H9 (cell line): ENCODE measurements at regions not wholly inside any gene's neighbourhood (a gene's known extent, or its start where the extent isn't known, plus 50 kb on each side); places are given as distances from the start of the nearest gene placed in this dataset.

Experiments used
- DNase-seq: peaks from one replicate; pipeline ENCODE4 v3.0.0-alpha.2; 2017
- H2AFZ ChIP-seq: one replicate; pipeline ENCODE4 v1.6.1; 2013; ENCODE audit warnings: mild to moderate bottlenecking, low read length, control low read depth, moderate library complexity
- H2AK5ac ChIP-seq: 2 replicates; pipeline ENCODE4 v1.6.1; 2013; ENCODE audit warnings: low read length, control low read depth, mixed read lengths; ENCODE audit not compliant: insufficient read length
- H2BK120ac ChIP-seq: one replicate; pipeline ENCODE4 v1.6.1; 2013; ENCODE audit warnings: low read depth, mild to moderate bottlenecking, low read length, control low read depth, inconsistent platforms; ENCODE audit not compliant: poor library complexity, severe bottlenecking
- H2BK12ac ChIP-seq: 2 replicates; pipeline ENCODE4 v1.6.1; 2013; ENCODE audit warnings: low read length, control low read depth, mixed read lengths, low read depth; ENCODE audit not compliant: insufficient read length
- H2BK15ac ChIP-seq: 2 replicates; pipeline ENCODE4 v1.6.1; 2013; ENCODE audit warnings: low read depth, low read length, control low read depth
- H2BK20ac ChIP-seq: one replicate; pipeline ENCODE4 v1.6.1; 2013; ENCODE audit warnings: low read depth, mild to moderate bottlenecking, low read length, control low read depth, inconsistent platforms; ENCODE audit not compliant: poor library complexity, severe bottlenecking
- H2BK5ac ChIP-seq: 2 replicates; pipeline ENCODE4 v1.6.1; 2013; ENCODE audit warnings: low read length, control low read depth, mixed read lengths; ENCODE audit not compliant: insufficient read length
- H3K14ac ChIP-seq: 2 replicates; pipeline ENCODE4 v1.6.1; 2013; ENCODE audit warnings: low read length, control low read depth; ENCODE audit not compliant: insufficient read depth
- H3K18ac ChIP-seq: 2 replicates; pipeline ENCODE4 v1.6.1; 2013; ENCODE audit warnings: low read depth, mild to moderate bottlenecking, mixed read lengths, low read length, control low read depth; ENCODE audit not compliant: insufficient read length
- H3K23ac ChIP-seq: 2 replicates; pipeline ENCODE4 v1.6.1; 2013; ENCODE audit warnings: low read length, control low read depth, mixed read lengths, low read depth; ENCODE audit not compliant: insufficient read length
- H3K23me2 ChIP-seq: 2 replicates; pipeline ENCODE4 v1.6.1; 2013; ENCODE audit warnings: low read depth, mild to moderate bottlenecking, mixed read lengths, low read length, control low read depth; ENCODE audit not compliant: insufficient read length, poor library complexity, severe bottlenecking
- H3K27ac ChIP-seq: 2 replicates; pipeline ENCODE4 v1.5.1; 2013; ENCODE audit warnings: low read length, control low read depth, mixed read lengths, low read depth; ENCODE audit not compliant: insufficient read length
- H3K27me3 ChIP-seq: 2 replicates; pipeline ENCODE4 v1.6.1; 2013; ENCODE audit warnings: low read length, control low read depth, inconsistent platforms; ENCODE audit not compliant: insufficient read depth
- H3K4ac ChIP-seq: 2 replicates; pipeline ENCODE4 v1.6.1; 2013; ENCODE audit warnings: low read depth, mild to moderate bottlenecking, control low read depth, inconsistent platforms, low read length, moderate library complexity
- H3K4me1 ChIP-seq: 2 replicates; pipeline ENCODE4 v1.6.1; 2013; ENCODE audit warnings: low read length, control low read depth, inconsistent platforms; ENCODE audit not compliant: insufficient read depth
- H3K4me2 ChIP-seq: 2 replicates; pipeline ENCODE4 v1.6.1; 2013; ENCODE audit warnings: low read length, control low read depth, mixed read lengths; ENCODE audit not compliant: insufficient read length, insufficient read depth
- H3K56ac ChIP-seq: 2 replicates; pipeline ENCODE4 v1.6.1; 2013; ENCODE audit warnings: low read depth, mild to moderate bottlenecking, mixed read lengths, low read length, control low read depth; ENCODE audit not compliant: insufficient read length
- H3K79me1 ChIP-seq: 2 replicates; pipeline ENCODE4 v1.6.1; 2013; ENCODE audit warnings: low read depth, mild to moderate bottlenecking, moderate library complexity, low read length, control low read depth, inconsistent platforms; ENCODE audit not compliant: insufficient read depth, poor library complexity, severe bottlenecking
- H3K79me2 ChIP-seq: 2 replicates; pipeline ENCODE4 v1.6.1; 2013; ENCODE audit warnings: low read length, control low read depth, inconsistent platforms; ENCODE audit not compliant: insufficient read depth
- H3K9ac ChIP-seq: 2 replicates; pipeline ENCODE4 v1.6.1; 2013; ENCODE audit warnings: low read length, control low read depth, mixed read lengths; ENCODE audit not compliant: insufficient read length; ENCODE audit errors: extremely low read depth
- H3K9me3 ChIP-seq: one replicate; pipeline ENCODE4 v1.6.1; 2013; ENCODE audit warnings: low read depth, low read length, inconsistent platforms; ENCODE audit not compliant: control insufficient read depth
- H3T11ph ChIP-seq: one replicate; pipeline ENCODE4 v1.6.1; 2013; ENCODE audit warnings: mild to moderate bottlenecking, low read length, control low read depth, inconsistent platforms
- H4K20me1 ChIP-seq: one replicate; pipeline ENCODE4 v1.6.1; 2013; ENCODE audit not compliant: control insufficient read depth, insufficient read length, insufficient read depth
- H4K5ac ChIP-seq: 2 replicates; pipeline ENCODE4 v1.6.1; 2013; ENCODE audit warnings: low read depth, mild to moderate bottlenecking, mixed read lengths, low read length, control low read depth; ENCODE audit not compliant: insufficient read length
- H4K8ac ChIP-seq: replicated peaks from 2 replicates; pipeline ENCODE4 v1.6.1; 2013; ENCODE audit warnings: low read length, control low read depth, mixed read lengths, low read depth; ENCODE audit not compliant: insufficient read length
- H4K91ac ChIP-seq: 2 replicates; pipeline ENCODE4 v1.6.1; 2013; ENCODE audit warnings: low read depth, mild to moderate bottlenecking, moderate library complexity, mixed read lengths, low read length, control low read depth; ENCODE audit not compliant: insufficient read length
- H3K27ac Mint-ChIP-seq, 3 experiments: 2 replicates in 2 of 3; 3 replicates in 1 of 3; pipeline ENCODE4 v1.8.0; 2020 to 2021; ENCODE audit warnings: mixed read lengths in 3 of 3, mild to moderate bottlenecking in 1 of 3, moderate library complexity in 1 of 3
- H3K27me3 Mint-ChIP-seq: 2 replicates; pipeline ENCODE4 v1.8.0; 2021; ENCODE audit warnings: low read depth, mild to moderate bottlenecking, moderate library complexity, mixed read lengths
- H3K36me3 Mint-ChIP-seq, 3 experiments: 2 replicates in 2 of 3; 3 replicates in 1 of 3; pipeline ENCODE4 v1.8.0; 2020 to 2021; ENCODE audit warnings: low read depth in 3 of 3, mixed read lengths in 3 of 3; ENCODE audit not compliant: insufficient read depth in 1 of 3
- H3K4me1 Mint-ChIP-seq, 2 experiments: 2 replicates each; pipeline ENCODE4 v1.8.0; 2020; ENCODE audit warnings: mixed read lengths in 2 of 2
- H3K4me3 Mint-ChIP-seq, 2 experiments: 2 replicates in 1 of 2; 3 replicates in 1 of 2; pipeline ENCODE4 v1.8.0; 2020 to 2021; ENCODE audit warnings: mild to moderate bottlenecking in 2 of 2, mixed read lengths in 2 of 2, moderate library complexity in 1 of 2
- H3K9me3 Mint-ChIP-seq, 2 experiments: 2 replicates in 1 of 2; 3 replicates in 1 of 2; pipeline ENCODE4 v1.8.0; 2020; ENCODE audit warnings: mild to moderate bottlenecking in 2 of 2, mixed read lengths in 2 of 2, moderate library complexity in 1 of 2
- WGBS: extraction: QIAGEN DNeasy Blood & Tissue Kit; methylation state at CpG from one replicate; pipeline ENCODE4 v1.1.7; 2013; ENCODE audit warnings: missing lambda C conversion rate, low lambda C conversion rate, mixed read lengths; ENCODE audit not compliant: insufficient read length; ENCODE audit errors: extremely low coverage; 5-methylcytosine and 5-hydroxymethylcytosine counted together
- TF ChIP-seq, protein P1 (sequence below): fragments of 200-600 bp; sonication (generic); conservative IDR thresholded peaks from 3 replicates; pipeline ENCODE4 v1.8.0; 2021; ENCODE audit warnings: antibody characterized with exemption, mild to moderate bottlenecking

DNA sequence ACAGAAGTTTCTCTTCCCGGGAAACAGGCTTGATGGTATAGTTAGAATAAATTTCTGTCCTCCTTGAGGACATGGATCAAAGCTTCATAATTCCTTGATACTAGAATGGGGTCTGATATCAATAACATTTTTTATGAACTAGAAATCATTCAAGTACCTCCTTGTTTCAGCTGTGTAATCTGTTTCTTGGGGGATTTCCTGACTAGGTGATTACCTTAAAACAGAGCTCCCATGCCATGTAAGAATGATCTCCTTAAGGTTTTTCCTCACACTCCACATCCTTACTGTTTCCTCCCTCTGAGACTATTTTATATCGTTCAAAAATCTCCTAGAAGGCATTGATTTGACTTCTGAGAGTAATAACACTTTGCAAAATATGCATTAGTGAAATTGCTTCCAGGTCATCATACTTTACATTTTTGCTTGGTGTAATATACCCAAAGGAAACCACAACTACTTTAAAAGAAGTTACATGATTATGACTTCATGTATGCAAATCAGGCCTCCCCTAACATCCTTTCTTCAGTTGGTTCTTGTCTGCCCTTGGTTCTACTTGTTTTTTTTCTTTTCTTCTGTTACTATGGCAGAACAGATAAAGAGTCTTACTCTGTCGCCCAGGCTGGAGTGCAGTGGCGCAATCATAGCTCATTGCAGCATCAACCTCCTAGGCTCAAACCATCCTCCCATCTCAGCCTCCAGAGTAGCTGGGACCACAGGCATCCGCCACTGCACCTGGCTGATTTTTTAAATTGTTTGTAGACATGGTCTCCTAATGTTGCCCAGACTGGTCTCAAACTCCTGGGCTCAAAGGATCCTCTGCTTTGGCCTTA is 388.8 kb downstream of the ZFHX3 start:
- Histone ChIP-seq H3K18ac (no peak overlapping the region), H2AK5ac (no peak overlapping the region), H3K9ac (no peak overlapping the region), H3K23me2 (peaks cover 1% of the 10 kb centered on the region), H4K20me1 (no peaks in the 10 kb centered on the region), H4K8ac (no peak overlapping the region), H3K4ac (no peak overlapping the region), H3K79me1 (peaks cover 2% of the 10 kb centered on the region), H2BK20ac (no peak overlapping the region), H3K23ac (no peak overlapping the region), H3K27me3 (no peaks in the 10 kb centered on the region), H3K27ac (no peak overlapping the region), H3K4me1 (no peaks in the 10 kb centered on the region; the same call in 1 of the 2 replicates), H2BK5ac (no peak overlapping the region), H3K79me2 (no peaks in the 10 kb centered on the region), H3T11ph (no peak overlapping the region), H2BK12ac (no peak overlapping the region), H3K14ac (no peak overlapping the region), H3K9me3 (no peaks in the 10 kb centered on the region), H4K5ac (no peak overlapping the region), H2BK120ac (no peak overlapping the region), H3K56ac (no peak overlapping the region), H3K4me2 (no peak overlapping the region), H2BK15ac (no peak overlapping the region), H2AFZ (no peak overlapping the region), H4K91ac (no peak overlapping the region)
- no CpG with 5 or more reads among the region's 5 CpGs for WGBS
- no peak for DNase-seq
- H3K9me3 Mint-ChIP-seq = peaks cover 0 to 6% of the 10 kb centered on the region in 2 experiments; a peak in 4 of 5 replicates
- no peaks in the 10 kb centered on the region; the same call in 1 of the 2 replicates for H3K27me3 Mint-ChIP-seq
- no peak overlapping the region for H3K27ac Mint-ChIP-seq
- H3K4me1 Mint-ChIP-seq = peaks cover 4% of the 10 kb centered on the region in 2 experiments
- no peak overlapping the region for H3K4me3 Mint-ChIP-seq
- TF ChIP-seq, protein P1, sequence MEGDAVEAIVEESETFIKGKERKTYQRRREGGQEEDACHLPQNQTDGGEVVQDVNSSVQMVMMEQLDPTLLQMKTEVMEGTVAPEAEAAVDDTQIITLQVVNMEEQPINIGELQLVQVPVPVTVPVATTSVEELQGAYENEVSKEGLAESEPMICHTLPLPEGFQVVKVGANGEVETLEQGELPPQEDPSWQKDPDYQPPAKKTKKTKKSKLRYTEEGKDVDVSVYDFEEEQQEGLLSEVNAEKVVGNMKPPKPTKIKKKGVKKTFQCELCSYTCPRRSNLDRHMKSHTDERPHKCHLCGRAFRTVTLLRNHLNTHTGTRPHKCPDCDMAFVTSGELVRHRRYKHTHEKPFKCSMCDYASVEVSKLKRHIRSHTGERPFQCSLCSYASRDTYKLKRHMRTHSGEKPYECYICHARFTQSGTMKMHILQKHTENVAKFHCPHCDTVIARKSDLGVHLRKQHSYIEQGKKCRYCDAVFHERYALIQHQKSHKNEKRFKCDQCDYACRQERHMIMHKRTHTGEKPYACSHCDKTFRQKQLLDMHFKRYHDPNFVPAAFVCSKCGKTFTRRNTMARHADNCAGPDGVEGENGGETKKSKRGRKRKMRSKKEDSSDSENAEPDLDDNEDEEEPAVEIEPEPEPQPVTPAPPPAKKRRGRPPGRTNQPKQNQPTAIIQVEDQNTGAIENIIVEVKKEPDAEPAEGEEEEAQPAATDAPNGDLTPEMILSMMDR = no peak
- H3K36me3 Mint-ChIP-seq = peaks cover 0 to 4% (median 0%) of the 10 kb centered on the region in 3 experiments; a peak in 3 of 7 replicates
